Mucosa of rectum (tissue), 2 donors: ENCODE measurements at regions not wholly inside any gene's neighbourhood (a gene's known extent, or its start where the extent isn't known, plus 50 kb on each side); places are given as distances from the start of the nearest gene placed in this dataset.
"Not testable (repeated sequence)": the region's sequence is repeated elsewhere in the genome, so short reads cannot be mapped to it uniquely, and the experiment has no call there.

ENCODE experiments used
- H3K27ac ChIP-seq, 2 donors: one replicate each; pipeline ENCODE4 v1.7.0; 2013; ENCODE audit warnings: inconsistent platforms in 2 of 2, low read depth in 2 of 2, low read length in 2 of 2
- H3K27me3 ChIP-seq, 2 donors: one replicate each; pipeline ENCODE4 v1.7.0; 2013; ENCODE audit warnings: low read length in 2 of 2; ENCODE audit not compliant: control insufficient read depth in 2 of 2, insufficient read depth in 2 of 2
- H3K36me3 ChIP-seq, 2 donors: one replicate each; pipeline ENCODE4 v1.7.0; 2013; ENCODE audit warnings: low read length in 2 of 2; ENCODE audit not compliant: control insufficient read depth in 2 of 2, insufficient read depth in 2 of 2
- H3K4me1 ChIP-seq, 2 donors: one replicate each; pipeline ENCODE4 v1.7.0; 2013; ENCODE audit warnings: low read length in 2 of 2, mild to moderate bottlenecking in 1 of 2; ENCODE audit not compliant: control insufficient read depth in 2 of 2, insufficient read depth in 2 of 2
- H3K4me3 ChIP-seq, 2 donors: one replicate each; pipeline ENCODE4 v1.7.0; 2013; ENCODE audit warnings: low read length in 2 of 2
- H3K9ac ChIP-seq, 2 donors: one replicate each; pipeline ENCODE4 v1.7.0; 2013; ENCODE audit warnings: low read length in 2 of 2, low read depth in 1 of 2, mild to moderate bottlenecking in 1 of 2
- H3K9me3 ChIP-seq, 2 donors: one replicate each; pipeline ENCODE4 v1.7.0; 2013; ENCODE audit warnings: low read length in 2 of 2; ENCODE audit not compliant: control insufficient read depth in 2 of 2
- donor health status: healthy.
- donor health status: Normal muscosa, but diverticular disease.

DNA sequence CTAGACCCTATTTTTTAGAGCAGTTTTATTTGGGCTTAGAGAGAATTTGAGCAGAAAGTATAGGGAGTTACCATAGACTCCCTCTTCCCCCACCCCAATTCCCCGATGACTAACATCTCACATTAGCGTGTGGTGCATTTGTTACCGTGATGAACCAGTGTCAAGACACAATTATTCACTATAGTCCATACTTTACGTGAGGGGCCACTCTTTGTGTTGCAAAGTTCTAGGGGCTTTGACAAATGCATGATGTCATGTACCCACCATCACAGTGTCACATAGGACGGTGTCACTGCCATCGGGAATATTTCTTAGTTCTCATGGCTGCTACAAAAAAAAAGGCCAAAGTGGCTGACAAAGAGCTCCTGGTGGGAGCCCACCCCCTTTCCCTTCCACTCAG lies 119.1 kb downstream of the PHETA1 start:
- Histone ChIP-seq H3K27me3 (peaks cover 0 to 8% of the 10 kb centered on the region in 2 donors), H3K4me1 (no peaks in the 10 kb centered on the region), H3K36me3 (no peaks in the 10 kb centered on the region), H3K9ac (no peak overlapping the region), H3K4me3 (no peak overlapping the region), H3K27ac (no peak overlapping the region), H3K9me3 (no peaks in the 10 kb centered on the region)

DNA sequence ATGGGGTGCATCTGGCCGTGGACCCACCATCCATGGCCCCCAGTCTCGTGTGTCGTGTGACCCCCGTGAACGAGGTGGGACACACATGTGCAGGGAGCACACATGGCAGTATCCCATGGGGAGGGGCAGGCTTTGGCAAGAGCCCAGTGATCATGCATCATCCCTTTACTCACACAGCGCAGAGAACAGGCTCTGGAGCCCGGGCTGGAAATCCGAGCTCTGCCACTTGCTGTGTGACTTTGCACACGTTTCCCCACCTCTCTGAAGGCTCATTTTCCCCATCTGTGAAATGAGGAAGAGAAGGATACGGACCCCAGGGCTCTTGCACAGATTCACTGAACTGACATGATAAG lies 119.9 kb downstream of the PHETA1 start:
- H3K4me1 ChIP-seq = no peaks in the 10 kb centered on the region

DNA sequence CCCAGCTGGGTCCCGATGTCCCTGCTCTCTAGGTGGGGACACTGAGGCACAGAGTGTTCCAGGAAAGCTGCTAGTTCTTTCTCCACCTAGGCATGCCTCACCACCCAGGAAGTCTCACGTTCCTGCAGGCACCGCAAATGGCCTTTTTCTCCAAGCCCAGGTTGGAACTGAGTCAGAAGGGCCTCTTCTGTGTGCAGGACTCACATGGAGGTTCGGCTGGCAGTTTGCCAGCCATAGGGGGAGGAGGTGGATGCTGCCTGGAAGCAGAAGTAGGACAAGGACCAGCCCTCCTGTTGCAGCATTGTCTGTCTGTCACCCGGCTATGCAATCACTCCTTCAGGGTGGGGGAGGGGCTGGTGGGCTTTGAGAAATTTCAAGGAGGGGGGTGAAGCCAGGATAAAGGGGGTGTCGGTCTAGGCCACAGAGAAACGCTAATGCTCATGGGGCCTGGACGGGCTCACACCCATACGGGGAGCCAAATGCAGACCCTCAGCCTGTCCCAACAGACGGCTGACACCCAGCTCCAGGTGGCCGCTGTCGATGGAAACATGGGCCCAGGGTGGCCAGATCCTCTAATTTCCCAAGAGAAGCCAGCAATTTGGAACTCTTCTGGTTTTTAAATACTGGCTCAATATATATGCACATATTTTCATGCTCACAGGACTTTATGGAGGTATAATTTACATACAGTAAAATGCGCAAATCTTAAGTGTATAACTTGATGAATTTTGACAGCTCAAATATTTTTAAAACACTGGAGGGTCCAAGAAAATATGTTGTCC lies 120.5 kb downstream of the PHETA1 start:
- peaks cover 0 to 4% of the 10 kb centered on the region in 2 donors for H3K27me3 ChIP-seq
- H3K27ac ChIP-seq = no peak overlapping the region
- no peak overlapping the region for H3K4me3 ChIP-seq
- H3K9ac ChIP-seq = no peak overlapping the region
- H3K4me1 ChIP-seq = no peaks in the 10 kb centered on the region
- no peaks in the 10 kb centered on the region for H3K36me3 ChIP-seq
- peaks cover 0 to 1% of the 10 kb centered on the region in 2 donors for H3K9me3 ChIP-seq

More for the DNA sequence above, 119.9 kb downstream of the PHETA1 start:
- Histone ChIP-seq H3K4me3 (no peak overlapping the region), H3K27ac (no peak overlapping the region), H3K9me3 (no peaks in the 10 kb centered on the region), H3K9ac (no peak overlapping the region), H3K27me3 (peaks cover 0 to 5% of the 10 kb centered on the region in 2 donors), H3K36me3 (no peaks in the 10 kb centered on the region)

DNA sequence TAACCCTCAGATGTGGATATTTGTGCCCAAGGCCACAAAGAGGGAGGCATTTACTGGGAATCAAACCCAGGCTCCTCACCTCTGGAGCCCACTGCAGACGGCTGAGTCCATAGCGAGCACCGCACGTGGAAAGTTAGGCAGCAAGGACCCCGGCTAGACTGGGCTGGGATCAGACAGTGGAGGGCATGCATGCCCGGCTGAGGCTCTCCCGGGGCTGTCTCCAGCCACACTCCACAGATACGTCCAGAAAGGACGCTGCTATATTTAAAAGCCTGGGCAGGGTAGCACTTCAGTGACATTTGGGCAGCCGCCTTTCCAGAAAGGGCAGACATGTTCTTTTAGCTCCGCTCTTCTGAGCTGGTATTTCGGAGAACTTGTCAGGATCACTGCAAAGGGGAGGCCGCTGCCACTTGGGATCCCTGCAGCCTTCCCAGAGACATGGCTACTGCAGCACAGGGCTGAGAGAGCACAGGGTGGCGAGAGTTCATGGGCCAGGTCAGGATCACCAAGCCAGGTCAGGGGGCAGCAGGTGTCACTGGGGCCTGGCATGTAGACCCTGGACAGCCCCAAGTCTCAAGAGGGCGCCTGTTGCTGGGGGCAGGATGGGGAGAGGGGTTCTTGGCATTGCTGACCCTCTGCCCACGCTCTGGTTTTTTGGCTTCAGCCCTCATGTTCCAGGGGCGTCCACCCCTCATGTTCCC lies 121.7 kb downstream of the PHETA1 start:
- Histone ChIP-seq H3K9me3 (peaks cover 0 to 1% of the 10 kb centered on the region in 2 donors), H3K27ac (no peak overlapping the region), H3K4me3 (no peak overlapping the region), H3K27me3 (no peaks in the 10 kb centered on the region), H3K9ac (no peak overlapping the region), H3K4me1 (no peaks in the 10 kb centered on the region), H3K36me3 (no peaks in the 10 kb centered on the region)

DNA sequence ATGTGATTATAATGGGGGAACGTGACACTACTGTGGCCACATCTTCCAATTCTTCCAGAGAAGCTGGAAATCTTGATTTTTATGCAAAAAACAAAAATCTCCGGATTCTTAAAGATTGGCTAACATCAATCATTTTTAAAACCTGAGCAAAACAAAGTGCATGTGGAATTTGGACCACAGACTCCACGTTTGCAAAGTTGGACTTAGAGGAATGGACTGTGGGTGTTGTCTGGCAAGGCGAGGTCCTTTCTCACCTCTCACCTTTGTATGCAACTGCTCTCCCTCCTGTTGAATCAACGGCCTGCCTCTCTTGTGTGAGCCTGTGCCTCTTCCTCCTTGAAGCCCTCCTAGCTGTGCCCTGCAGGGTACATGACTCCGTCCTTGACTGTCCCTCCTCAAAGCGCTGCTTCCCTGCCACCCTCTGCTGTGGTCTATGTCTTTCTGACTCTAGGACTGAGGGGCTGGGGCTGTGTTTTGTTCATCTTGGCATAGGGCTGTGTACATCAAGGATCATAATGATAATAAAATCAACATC lies 122.4 kb downstream of the PHETA1 start:
- no peaks in the 10 kb centered on the region for H3K36me3 ChIP-seq
- no peak overlapping the region for H3K27ac ChIP-seq
- H3K9me3 ChIP-seq = peaks cover 0 to 1% of the 10 kb centered on the region in 2 donors
- no peak overlapping the region for H3K9ac ChIP-seq
- H3K4me3 ChIP-seq = no peak overlapping the region
- H3K4me1 ChIP-seq = no peaks in the 10 kb centered on the region
- H3K27me3 ChIP-seq = no peaks in the 10 kb centered on the region

DNA sequence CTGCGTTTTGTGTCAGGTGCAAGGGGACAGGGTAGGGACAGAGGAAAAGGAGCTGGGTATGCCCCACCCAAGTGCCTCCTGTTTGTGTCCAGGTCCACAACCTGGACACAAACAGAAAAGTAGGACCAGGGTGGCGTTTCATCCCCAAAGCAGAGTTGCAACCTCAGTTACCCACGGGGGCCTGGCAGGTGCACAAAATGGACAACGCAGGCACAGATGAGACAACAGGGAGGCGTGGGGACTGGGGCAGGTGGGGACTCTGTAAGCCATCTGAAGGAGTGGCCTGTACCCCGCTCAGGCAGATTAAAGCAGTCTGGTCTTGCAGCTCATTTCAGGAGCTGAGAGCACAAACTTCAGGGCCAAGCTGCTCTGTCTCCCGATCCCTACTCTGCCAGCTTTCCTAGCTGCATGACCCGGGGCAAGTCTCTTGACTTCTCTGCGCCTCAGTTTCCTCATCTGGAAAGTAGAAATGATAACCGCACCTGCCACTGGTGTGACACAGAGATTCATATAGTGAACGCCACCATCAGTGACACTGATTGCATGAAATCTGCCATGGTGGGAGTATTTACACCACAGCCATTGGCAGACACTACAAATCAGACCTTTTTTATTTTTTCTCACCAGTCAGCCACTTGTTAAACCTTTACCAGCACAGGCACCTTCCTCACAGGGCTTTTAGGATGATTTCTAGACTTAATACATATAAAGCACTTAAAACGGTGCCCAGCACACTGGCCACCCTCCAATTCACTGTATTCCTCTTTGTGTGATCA lies 123.0 kb downstream of the PHETA1 start:
- no peak overlapping the region for H3K27ac ChIP-seq
- H3K9me3 ChIP-seq = peaks cover 0 to 1% of the 10 kb centered on the region in 2 donors
- no peaks in the 10 kb centered on the region for H3K4me1 ChIP-seq
- no peaks in the 10 kb centered on the region for H3K27me3 ChIP-seq
- no peak overlapping the region for H3K9ac ChIP-seq
- no peaks in the 10 kb centered on the region for H3K36me3 ChIP-seq
- no peak overlapping the region for H3K4me3 ChIP-seq

DNA sequence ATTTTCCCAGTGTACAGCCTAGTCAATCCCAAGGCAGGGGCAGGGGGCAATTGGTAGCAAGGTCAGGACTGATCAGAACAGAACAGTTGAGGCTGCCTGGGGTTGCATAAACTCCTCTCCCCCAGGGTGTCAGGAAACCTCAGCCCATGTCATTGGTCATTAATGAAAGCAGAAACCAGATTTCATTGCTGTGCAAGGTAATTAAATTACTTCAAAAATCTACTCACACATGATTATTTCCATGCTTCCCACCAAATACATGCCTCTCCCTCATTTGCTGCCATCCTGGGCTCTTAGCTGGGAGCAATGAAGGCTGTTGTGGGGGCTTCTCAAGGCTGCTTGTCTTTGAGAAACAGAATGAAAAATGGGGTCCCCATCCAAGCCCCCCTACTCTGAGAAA lies 124.2 kb downstream of the PHETA1 start:
- Histone ChIP-seq H3K27me3 (peaks cover 0 to 3% of the 10 kb centered on the region in 2 donors), H3K4me3 (no peak overlapping the region), H3K36me3 (no peaks in the 10 kb centered on the region), H3K27ac (no peak overlapping the region), H3K4me1 (no peaks in the 10 kb centered on the region), H3K9ac (no peak overlapping the region), H3K9me3 (peaks cover 0 to 1% of the 10 kb centered on the region in 2 donors)

DNA sequence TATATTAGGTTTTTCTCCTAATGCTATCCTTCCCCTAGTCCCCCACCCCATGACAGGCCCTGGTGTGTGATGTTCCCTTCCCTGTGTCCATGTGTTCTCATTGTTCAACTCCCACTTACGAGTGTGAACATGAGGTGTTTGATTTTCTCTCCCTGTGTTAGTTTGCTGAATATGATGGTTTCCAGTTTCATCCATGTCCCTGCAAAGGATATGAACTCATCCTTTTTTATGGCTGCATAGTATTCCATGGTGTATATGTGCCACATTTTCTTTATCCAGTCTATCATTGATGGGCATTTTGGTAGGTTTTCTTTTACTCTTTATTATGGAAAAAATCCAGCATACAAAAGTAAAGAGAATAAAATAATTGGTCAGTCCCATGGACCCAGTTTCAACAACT lies 126.1 kb downstream of the PHETA1 start:
- not testable (repeated sequence) for H3K36me3 ChIP-seq, H3K27ac ChIP-seq, H3K9ac ChIP-seq, H3K27me3 ChIP-seq, H3K4me1 ChIP-seq, H3K9me3 ChIP-seq, H3K4me3 ChIP-seq

DNA sequence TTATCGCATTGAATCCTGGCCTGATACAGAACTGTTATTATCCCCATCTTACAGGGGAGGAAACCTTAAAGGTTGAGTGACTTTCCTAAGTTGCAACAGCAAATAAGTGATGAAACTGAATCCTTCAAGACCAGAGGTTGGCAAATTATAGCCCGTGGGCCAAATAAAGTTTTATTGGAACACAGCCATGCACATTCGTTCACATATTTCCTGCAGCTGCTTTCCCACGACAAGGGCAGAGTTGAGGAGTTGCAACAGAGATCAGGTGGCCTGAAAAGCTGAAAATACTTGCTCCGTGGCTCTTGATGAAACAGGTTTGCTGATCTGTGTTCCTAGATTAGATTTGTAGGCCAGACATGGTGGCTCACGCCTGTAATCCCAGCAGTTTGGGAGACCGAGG lies 126.7 kb downstream of the PHETA1 start:
- Histone ChIP-seq H3K4me1 (no peaks in the 10 kb centered on the region), H3K4me3 (no peak overlapping the region), H3K9ac (no peak overlapping the region), H3K9me3 (peaks cover 0 to 1% of the 10 kb centered on the region in 2 donors), H3K27ac (no peak overlapping the region), H3K27me3 (peaks cover 0 to 3% of the 10 kb centered on the region in 2 donors), H3K36me3 (no peaks in the 10 kb centered on the region)

DNA sequence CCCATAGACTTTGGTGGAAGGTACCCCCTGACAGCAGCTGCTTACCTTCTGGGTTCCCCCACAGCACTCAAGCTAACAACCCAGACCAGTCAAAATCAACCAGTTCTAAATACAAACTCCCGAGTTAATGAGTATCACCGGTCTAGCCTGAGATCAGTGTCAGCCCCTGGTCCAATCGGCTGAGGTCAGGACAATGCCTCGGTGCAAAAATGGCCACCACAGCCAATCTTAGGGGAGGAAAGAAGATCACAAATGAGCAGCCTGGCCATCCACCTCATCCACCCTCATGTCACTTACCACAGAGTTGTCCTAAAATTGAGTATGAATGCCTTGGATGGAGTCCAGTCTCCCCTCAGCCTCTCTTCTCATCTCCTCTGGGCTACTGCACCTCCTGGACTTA lies 128.5 kb downstream of the PHETA1 start:
- peaks cover 0 to 1% of the 10 kb centered on the region in 2 donors for H3K9me3 ChIP-seq

More for the DNA sequence above, 128.5 kb downstream of the PHETA1 start:
- no peak overlapping the region for H3K9ac ChIP-seq
- H3K36me3 ChIP-seq = no peaks in the 10 kb centered on the region
- no peak overlapping the region for H3K4me3 ChIP-seq
- H3K27me3 ChIP-seq = peaks cover 3% of the 10 kb centered on the region in 2 donors
- H3K4me1 ChIP-seq = no peaks in the 10 kb centered on the region
- no peak overlapping the region for H3K27ac ChIP-seq
